GM12892 (cell line): ENCODE measurements at regions not wholly inside any gene's neighbourhood (a gene's known extent, or its start where the extent isn't known, plus 50 kb on each side); places are given as distances from the start of the nearest gene placed in this dataset.

Source experiments
- POLR2A ChIP-seq: IDR thresholded peaks from 2 replicates; pipeline ENCODE4 v1.6.1; 2011; ENCODE audit warnings: low read depth, low read length, control low read depth
- POLR2AphosphoS5 ChIP-seq: IDR thresholded peaks from 2 replicates; pipeline ENCODE4 v1.6.1; 2011; ENCODE audit warnings: low read depth, low read length, control low read depth

GRCh38 chr1:241411056-241411775 lies 54.2 kb upstream of the RGS7 start:
- TF ChIP-seq POLR2A (no peak), POLR2AphosphoS5 (no peak)
